Fibroblast of the aortic adventitia (primary cell): ENCODE measurements at regions not wholly inside any gene's neighbourhood (a gene's known extent, or its start where the extent isn't known, plus 50 kb on each side); places are given as distances from the start of the nearest gene placed in this dataset.

Experiments used
- DNase-seq: peaks from one replicate; pipeline ENCODE4 v3.0.0-alpha.2; 2010; ENCODE audit warnings: low read depth
- H3K4me3 ChIP-seq: 2 replicates; pipeline ENCODE4 v1.5.1; 2011; ENCODE audit warnings: low read depth, mild to moderate bottlenecking, control low read depth, low read length, moderate library complexity
- TF ChIP-seq, protein P1 (sequence below): IDR thresholded peaks from 2 replicates; pipeline ENCODE4 v1.5.1; 2011; ENCODE audit warnings: mild to moderate bottlenecking, low read length, control low read depth, inconsistent platforms; ENCODE audit not compliant: insufficient read depth

DNA sequence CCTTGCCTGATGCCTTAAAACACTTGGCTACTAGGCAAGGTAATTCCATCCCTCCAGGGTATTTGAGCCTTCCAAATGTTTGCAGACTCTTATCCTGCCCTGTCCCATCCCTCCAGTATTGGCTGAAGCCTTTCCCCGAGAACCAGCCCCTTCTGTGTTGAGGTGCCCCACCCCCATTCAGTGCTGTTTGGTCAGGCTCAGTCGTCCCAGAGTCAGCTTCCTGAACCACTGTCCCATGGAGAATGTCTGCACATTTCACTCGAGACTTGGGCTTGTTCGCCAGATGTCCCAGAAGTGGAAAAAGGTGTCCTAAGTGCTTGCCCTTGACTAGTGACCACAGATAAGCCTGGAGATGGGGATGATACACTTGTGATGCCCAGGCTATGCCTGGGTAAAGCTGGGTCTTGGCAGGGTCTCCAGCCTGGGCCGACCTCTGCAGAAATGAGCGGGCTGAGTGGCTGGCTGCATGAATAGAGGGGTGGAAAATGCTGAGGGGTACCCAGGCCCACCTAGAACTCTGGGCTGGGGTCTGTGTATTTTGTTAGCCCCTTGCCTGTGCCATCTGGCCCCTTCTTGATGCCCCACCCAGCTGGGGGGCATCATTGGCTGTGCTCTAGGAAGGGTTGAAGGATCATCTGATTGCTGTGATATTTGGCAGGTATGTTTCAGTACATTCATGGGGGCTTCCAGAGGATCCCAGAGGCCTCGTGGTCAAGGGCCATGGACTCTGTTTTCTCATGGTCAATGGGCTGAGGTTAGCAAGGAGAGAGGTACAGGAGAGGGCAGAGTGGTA is 178.4 kb downstream of the MACROH2A1 start:
- no peak overlapping the region for H3K4me3 ChIP-seq
- TF ChIP-seq, protein P1, sequence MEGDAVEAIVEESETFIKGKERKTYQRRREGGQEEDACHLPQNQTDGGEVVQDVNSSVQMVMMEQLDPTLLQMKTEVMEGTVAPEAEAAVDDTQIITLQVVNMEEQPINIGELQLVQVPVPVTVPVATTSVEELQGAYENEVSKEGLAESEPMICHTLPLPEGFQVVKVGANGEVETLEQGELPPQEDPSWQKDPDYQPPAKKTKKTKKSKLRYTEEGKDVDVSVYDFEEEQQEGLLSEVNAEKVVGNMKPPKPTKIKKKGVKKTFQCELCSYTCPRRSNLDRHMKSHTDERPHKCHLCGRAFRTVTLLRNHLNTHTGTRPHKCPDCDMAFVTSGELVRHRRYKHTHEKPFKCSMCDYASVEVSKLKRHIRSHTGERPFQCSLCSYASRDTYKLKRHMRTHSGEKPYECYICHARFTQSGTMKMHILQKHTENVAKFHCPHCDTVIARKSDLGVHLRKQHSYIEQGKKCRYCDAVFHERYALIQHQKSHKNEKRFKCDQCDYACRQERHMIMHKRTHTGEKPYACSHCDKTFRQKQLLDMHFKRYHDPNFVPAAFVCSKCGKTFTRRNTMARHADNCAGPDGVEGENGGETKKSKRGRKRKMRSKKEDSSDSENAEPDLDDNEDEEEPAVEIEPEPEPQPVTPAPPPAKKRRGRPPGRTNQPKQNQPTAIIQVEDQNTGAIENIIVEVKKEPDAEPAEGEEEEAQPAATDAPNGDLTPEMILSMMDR = no peak
- DNase-seq = no peak

- DNase-seq = no peak
- TF ChIP-seq, protein P1 = no peak
- H3K4me3 ChIP-seq = no peak overlapping the region
Measured at GRCh38 chr5:135219868-135220267, 179.2 kb downstream of the MACROH2A1 start.

- H3K4me3 ChIP-seq = no peak overlapping the region
- DNase-seq = peak; percentile 54
- TF ChIP-seq, protein P1 = no peak
Measured at GRCh38 chr5:135218790-135219568, 180.1 kb downstream of the MACROH2A1 start.

DNA sequence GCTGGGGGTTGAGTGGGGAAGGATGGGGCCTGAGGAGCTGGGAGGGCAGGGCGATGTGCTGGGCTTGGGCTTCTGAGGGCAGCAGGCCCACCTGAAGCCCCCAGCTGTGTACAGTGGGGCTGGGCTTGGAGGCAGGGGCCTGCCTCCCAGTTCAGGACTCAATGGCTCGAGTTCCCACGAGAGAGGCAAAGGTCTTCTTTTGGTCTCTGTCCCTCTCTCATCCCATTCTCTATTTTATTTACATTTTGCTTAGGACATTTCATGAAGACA is 180.6 kb downstream of the MACROH2A1 start:
- H3K4me3 ChIP-seq = no peak overlapping the region
- DNase-seq = no peak
- TF ChIP-seq, protein P1 = no peak

DNA sequence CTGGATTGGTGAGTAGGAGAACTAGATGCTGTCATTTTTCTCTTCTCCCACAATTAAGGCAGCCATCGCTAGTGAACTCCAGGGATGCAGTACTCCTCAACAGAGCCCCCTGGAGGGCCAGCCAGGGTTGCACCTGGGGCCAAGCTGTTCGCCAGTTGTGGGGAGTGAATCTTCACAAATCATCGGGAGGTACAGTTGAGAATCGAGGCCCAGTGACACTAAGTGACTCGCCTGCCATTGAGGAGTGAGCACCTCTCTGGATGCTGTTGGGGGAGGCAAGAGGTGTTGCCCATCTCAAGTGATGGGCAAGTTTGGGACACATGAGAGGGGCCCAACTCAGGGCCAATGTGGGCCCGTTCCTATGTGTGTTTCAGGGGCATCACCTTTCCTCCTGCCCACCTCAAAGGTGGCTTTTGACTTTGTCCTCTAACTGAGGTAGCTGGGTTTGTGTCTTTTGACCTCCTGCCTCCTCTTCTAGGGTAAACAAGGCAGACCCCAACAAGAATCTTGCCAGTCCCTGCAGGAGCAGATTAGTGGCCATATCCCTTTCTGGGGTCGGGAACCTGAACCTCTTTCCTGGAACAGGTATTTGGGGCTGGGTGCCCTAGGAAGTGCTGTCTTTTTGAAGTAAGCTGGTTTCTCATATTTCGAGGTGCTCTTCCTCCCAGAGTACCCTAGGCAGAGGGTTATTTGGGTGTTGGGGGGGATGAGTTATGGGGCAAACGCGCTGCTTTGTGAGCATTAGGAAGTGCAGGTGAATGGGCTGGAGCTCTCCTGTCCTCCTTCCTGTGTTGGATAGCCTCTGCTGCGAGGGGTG is 181.2 kb downstream of the MACROH2A1 start:
- no peak for DNase-seq
- no peak overlapping the region for H3K4me3 ChIP-seq
- TF ChIP-seq, protein P1 = no peak

DNA sequence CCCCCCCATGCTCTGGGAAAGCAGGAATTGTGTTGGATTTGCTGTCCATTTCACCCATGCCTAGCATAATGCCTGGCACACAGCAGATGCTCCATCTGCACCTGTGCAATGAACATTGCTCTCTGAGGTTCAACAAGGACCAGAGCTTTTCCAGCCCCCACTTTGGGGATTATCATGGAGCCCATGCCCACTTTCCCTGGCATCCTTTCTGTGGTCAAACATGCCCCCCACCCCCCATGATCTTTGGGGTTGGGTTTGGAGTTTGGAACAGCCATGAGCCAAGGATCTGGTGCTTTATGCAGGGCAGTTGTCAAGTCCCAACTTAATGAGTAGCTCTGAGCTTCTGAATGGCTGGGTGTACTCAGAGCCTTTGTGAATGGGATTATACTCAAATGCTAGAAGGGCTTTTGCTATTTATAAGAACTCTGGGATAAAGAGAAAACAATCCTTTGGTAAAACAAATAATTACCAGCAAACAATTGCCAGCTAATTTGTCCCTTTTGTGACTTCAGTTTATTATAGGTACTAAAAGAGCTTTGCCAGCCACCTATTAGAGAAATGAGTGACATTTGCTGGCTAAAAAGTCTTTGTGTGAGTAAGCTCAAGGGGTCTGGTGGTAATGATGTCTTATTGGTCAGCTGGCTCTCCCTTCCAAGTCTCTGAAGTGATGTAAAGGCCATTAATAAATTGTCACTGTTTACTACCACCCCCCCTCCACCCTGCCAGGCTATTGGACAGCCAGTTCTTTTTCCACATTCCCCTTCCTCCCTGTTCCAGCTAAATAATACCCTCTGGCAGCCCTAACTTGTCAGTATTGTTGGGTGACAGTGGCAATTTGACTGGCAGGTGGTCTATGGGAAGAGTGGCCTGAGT is 182.3 kb downstream of the MACROH2A1 start:
- TF ChIP-seq, protein P1 = no peak
- DNase-seq = no peak
- no peak overlapping the region for H3K4me3 ChIP-seq
